Left lung (tissue), 4 donors: ENCODE measurements at regions not wholly inside any gene's neighbourhood (a gene's known extent, or its start where the extent isn't known, plus 50 kb on each side); places are given as distances from the start of the nearest gene placed in this dataset.

ENCODE experiments used
- ATAC-seq: fragments of 200-7000 bp; cut with Tn5 transposase; one replicate; pipeline ENCODE4 v1.9.1; 2020; ENCODE audit warnings: moderate library complexity
- DNase-seq, 4 donors: peaks; one replicate each; pipeline ENCODE4 v3.0.0-alpha.2; 2013 to 2020
- H3K27ac ChIP-seq, 2 donors: fragments of 200-600 bp; sonication (generic) in 1 of 2; one replicate each; pipeline versions ENCODE4 v1.5.0 to v1.8.0; 2020 to 2021
- H3K27me3 ChIP-seq, 2 donors: fragments of 200-600 bp; sonication (generic) in 1 of 2; one replicate each; pipeline versions ENCODE4 v1.5.0 to v1.8.0; 2020 to 2021
- H3K36me3 ChIP-seq, 2 donors: fragments of 200-600 bp; sonication (generic) in 1 of 2; one replicate each; pipeline versions ENCODE4 v1.5.0 to v1.8.0; 2020 to 2021
- H3K4me1 ChIP-seq, 2 donors: fragments of 200-600 bp; one replicate each; pipeline ENCODE4 v1.8.0; 2021
- H3K4me3 ChIP-seq, 2 donors: fragments of 200-600 bp; sonication (generic) in 1 of 2; one replicate each; pipeline versions ENCODE4 v1.5.0 to v1.8.0; 2020 to 2021; ENCODE audit warnings: mild to moderate bottlenecking in 1 of 2
- H3K9me3 ChIP-seq, 2 donors: fragments of 200-600 bp; sonication (generic) in 1 of 2; one replicate each; pipeline versions ENCODE4 v1.5.0 to v1.8.0; 2020 to 2021
- CTCF ChIP-seq, 2 donors: fragments of 200-600 bp; sonication (generic) in 1 of 2; IDR thresholded peaks; one replicate each; pipeline versions ENCODE4 v1.5.0 to v1.8.0; 2021; ENCODE audit warnings: antibody characterized with exemption in 2 of 2
- intact Hi-C, 2 donors: fragments of 100-400 bp; cut with DNase I; formaldehyde crosslinking; loops; one replicate each; pipeline versions ENCODE4 v1.11.2 to v1.14.2; 2022
- donor health status: DM: no; HTN: yes; CAD: no.
- donor health status: DM: no; HTN: no; CAD: no.

GRCh38 chr7:114302858-114303257 lies 111.8 kb upstream of the FOXP2 start:
- ATAC-seq (no peak), DNase-seq (no peak)
- Histone ChIP-seq H3K36me3 (no peaks in the 10 kb centered on the region), H3K27ac (no peak overlapping the region), H3K4me3 (no peak overlapping the region), H3K4me1 (no peaks in the 10 kb centered on the region), H3K9me3 (no peaks in the 10 kb centered on the region), H3K27me3 (no peaks in the 10 kb centered on the region)
- no peak for TF ChIP-seq CTCF (IDR thresholded peaks at IDR 0.05)
- intact Hi-C loops = no loop called here

GRCh38 chr7:114298011-114298410 lies 116.6 kb upstream of the FOXP2 start:
- Histone ChIP-seq H3K36me3 (no peaks in the 10 kb centered on the region), H3K9me3 (no peaks in the 10 kb centered on the region), H3K4me3 (no peak overlapping the region), H3K27ac (no peak overlapping the region), H3K4me1 (no peaks in the 10 kb centered on the region), H3K27me3 (no peaks in the 10 kb centered on the region)
- no peak for DNase-seq
- intact Hi-C loops = no loop called here
- ATAC-seq = no peak
- TF ChIP-seq CTCF (IDR thresholded peaks at IDR 0.05) = no peak

DNA sequence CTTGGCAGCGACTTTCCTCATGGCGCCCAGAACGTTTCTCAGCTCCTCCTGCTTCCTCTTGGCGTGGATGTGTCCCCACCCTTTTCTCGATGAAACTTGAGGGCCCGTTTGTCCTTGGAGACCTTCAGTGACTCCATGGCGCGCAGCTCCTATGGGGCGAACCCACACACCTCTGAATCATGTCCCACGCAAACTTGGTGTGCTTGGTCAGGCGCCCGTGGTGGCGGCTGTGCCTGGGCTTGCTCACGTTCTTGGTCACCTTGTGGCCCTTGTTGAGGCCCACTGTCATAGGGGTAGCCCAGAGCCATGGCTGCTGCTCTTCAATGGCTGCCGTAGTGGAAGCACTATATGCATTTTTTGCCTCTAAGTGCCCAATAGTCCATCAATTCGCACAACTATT lies 117.5 kb upstream of the FOXP2 start:
- Histone ChIP-seq H3K27ac (no peak overlapping the region), H3K36me3 (no peaks in the 10 kb centered on the region), H3K4me3 (no peak overlapping the region), H3K9me3 (no peaks in the 10 kb centered on the region), H3K4me1 (no peaks in the 10 kb centered on the region), H3K27me3 (no peaks in the 10 kb centered on the region)
- peak in 1 of 4 donors; percentile 47 for DNase-seq
- intact Hi-C loops = no loop called here
- TF ChIP-seq CTCF (IDR thresholded peaks at IDR 0.05) = no peak
- ATAC-seq = no peak

DNA sequence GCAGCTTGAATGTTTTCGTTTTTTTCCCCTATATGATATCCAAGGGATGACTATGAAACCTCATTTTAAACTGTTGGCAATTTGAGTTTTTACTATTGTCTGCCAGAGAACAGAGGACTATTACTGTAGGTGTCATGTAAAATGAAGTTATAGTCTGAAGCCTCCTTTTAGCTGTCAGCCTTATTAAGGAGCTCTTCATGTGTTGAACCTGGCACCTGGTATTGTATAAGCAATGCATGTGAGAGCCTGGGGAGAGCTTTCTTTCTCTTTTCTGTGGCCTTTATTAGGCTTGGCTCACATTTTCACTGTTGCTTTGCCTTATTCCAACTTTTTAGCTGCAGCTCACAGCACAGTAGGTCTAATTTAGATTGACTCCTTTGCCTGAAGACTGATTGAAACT lies 119.1 kb upstream of the FOXP2 start:
- H3K9me3 ChIP-seq = no peaks in the 10 kb centered on the region
- no peaks in the 10 kb centered on the region for H3K4me1 ChIP-seq
- H3K27ac ChIP-seq = no peak overlapping the region
- H3K36me3 ChIP-seq = no peaks in the 10 kb centered on the region
- H3K4me3 ChIP-seq = no peak overlapping the region
- no peak for TF ChIP-seq CTCF (IDR thresholded peaks at IDR 0.05)
- DNase-seq = no peak
- ATAC-seq = peak; percentile 68
- no peaks in the 10 kb centered on the region for H3K27me3 ChIP-seq
- intact Hi-C loops = no loop called here

DNA sequence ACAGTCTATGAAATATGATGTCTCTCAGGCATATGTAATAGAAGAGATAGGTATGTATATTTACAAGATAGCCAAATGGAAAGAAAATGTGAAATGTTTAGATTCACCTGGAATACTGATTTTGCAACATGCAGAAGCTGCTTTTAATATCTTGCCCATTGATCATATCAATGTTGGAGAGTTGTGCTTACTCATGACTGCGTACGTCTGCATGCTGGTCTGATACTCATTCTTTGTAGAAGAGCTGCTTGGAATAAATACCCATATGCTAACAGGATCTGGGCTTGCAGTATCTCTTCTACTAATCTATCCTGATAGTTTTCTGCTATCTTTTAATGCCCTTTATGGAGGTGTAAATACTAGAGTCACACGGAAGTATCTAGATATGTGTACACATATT lies 120.6 kb upstream of the FOXP2 start:
- no peaks in the 10 kb centered on the region for H3K36me3 ChIP-seq
- no peaks in the 10 kb centered on the region for H3K4me1 ChIP-seq
- intact Hi-C loops = no loop called here
- DNase-seq = no peak
- H3K4me3 ChIP-seq = no peak overlapping the region
- no peaks in the 10 kb centered on the region for H3K27me3 ChIP-seq
- H3K9me3 ChIP-seq = no peaks in the 10 kb centered on the region
- ATAC-seq = no peak
- no peak for TF ChIP-seq CTCF (IDR thresholded peaks at IDR 0.05)
- H3K27ac ChIP-seq = no peak overlapping the region
